H1 (cell line): ENCODE measurements at regions not wholly inside any gene's neighbourhood (a gene's known extent, or its start where the extent isn't known, plus 50 kb on each side); places are given as distances from the start of the nearest gene placed in this dataset.
A peak's percentile ranks its signal among the peaks of the same experiment; 100 is the strongest.

Source experiments
- CHD1 ChIP-seq: IDR thresholded peaks from 2 replicates; pipeline ENCODE4 v1.6.1; 2012; ENCODE audit warnings: low read depth, low read length, improper control_type of control experiment
- CHD2 ChIP-seq: IDR thresholded peaks from 2 replicates; pipeline ENCODE4 v1.6.1; 2012; ENCODE audit warnings: low read length, improper control_type of control experiment
- CREB1 ChIP-seq: IDR thresholded peaks from 2 replicates; pipeline ENCODE4 v1.6.1; 2012; ENCODE audit warnings: inconsistent platforms
- GTF2F1 ChIP-seq: IDR thresholded peaks from 2 replicates; pipeline ENCODE4 v1.6.1; 2012; ENCODE audit warnings: low read depth, low read length, improper control_type of control experiment, borderline replicate concordance
- HDAC6 ChIP-seq: IDR thresholded peaks from one replicate; pipeline ENCODE4 v1.7.1; 2012; ENCODE audit warnings: low read depth, mild to moderate bottlenecking, inconsistent platforms, low read length, moderate library complexity
- JUN ChIP-seq: IDR thresholded peaks from 2 replicates; pipeline ENCODE4 v1.6.1; 2011; ENCODE audit warnings: low read depth, mild to moderate bottlenecking, improper control_type of control experiment, low read length
- KDM5A ChIP-seq: fragments of 200-600 bp; IDR thresholded peaks from 2 replicates; pipeline ENCODE4 v1.7.1; 2012; ENCODE audit warnings: mild to moderate bottlenecking, low read length, inconsistent platforms, mixed read lengths
- PHF8 ChIP-seq: fragments of 200-600 bp; sonication (generic); conservative IDR thresholded peaks from 2 replicates; pipeline ENCODE4 v1.7.1; 2012; ENCODE audit warnings: low read depth, mild to moderate bottlenecking, inconsistent platforms, low read length, moderate library complexity
- RXRA ChIP-seq: IDR thresholded peaks from 2 replicates; pipeline ENCODE4 v1.6.1; 2011; ENCODE audit warnings: low read depth, mild to moderate bottlenecking, low read length, moderate library complexity; ENCODE audit not compliant: insufficient read depth
- SAP30 ChIP-seq: fragments of 300-600 bp; sonication (generic); IDR thresholded peaks from 2 replicates; pipeline ENCODE4 v1.7.1; 2012; ENCODE audit warnings: low read length, moderate library complexity, mild to moderate bottlenecking, inconsistent platforms; ENCODE audit not compliant: insufficient read depth, insufficient replicate concordance
- SP4 ChIP-seq: IDR thresholded peaks from 2 replicates; pipeline ENCODE4 v1.6.1; 2012; ENCODE audit warnings: low read length, inconsistent platforms
- SRF ChIP-seq: IDR thresholded peaks from 2 replicates; pipeline ENCODE4 v1.6.1; 2011; ENCODE audit warnings: mild to moderate bottlenecking, low read depth, low read length, moderate library complexity
- TAF7 ChIP-seq: optimal IDR thresholded peaks from 2 replicates; pipeline ENCODE3; 2011; ENCODE audit warnings: low read depth, mild to moderate bottlenecking, inconsistent platforms, low read length, moderate library complexity, borderline replicate concordance
- TEAD4 ChIP-seq: IDR thresholded peaks from 2 replicates; pipeline ENCODE4 v1.6.1; 2012; ENCODE audit warnings: low read depth, low read length, inconsistent platforms, mixed read lengths
- TF ChIP-seq, protein P1 (sequence below): IDR thresholded peaks from 2 replicates; pipeline ENCODE4 v1.6.1; 2011; ENCODE audit warnings: low read depth, mild to moderate bottlenecking, low read length; ENCODE audit not compliant: insufficient read depth
- TF ChIP-seq, protein P2 (sequence below): IDR thresholded peaks from 2 replicates; pipeline ENCODE4 v1.6.1; 2012; ENCODE audit warnings: inconsistent platforms

- TF ChIP-seq, protein P1, sequence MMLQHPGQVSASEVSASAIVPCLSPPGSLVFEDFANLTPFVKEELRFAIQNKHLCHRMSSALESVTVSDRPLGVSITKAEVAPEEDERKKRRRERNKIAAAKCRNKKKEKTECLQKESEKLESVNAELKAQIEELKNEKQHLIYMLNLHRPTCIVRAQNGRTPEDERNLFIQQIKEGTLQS: no peak
- TF ChIP-seq TEAD4 (peak; percentile 68), HDAC6 (no peak), GTF2F1 (no peak), CHD2 (no peak), SAP30 (no peak), CHD1 (no peak), KDM5A (no peak), RXRA (no peak), JUN (no peak), SP4 (no peak), PHF8 (peak; percentile 38; the same call in 1 of the 2 replicates), CREB1 (0 out of 2 replicates have a peak, but pooled peaks have one; percentile 28), TAF7 (no peak), SRF (no peak)
- TF ChIP-seq, protein P2, sequence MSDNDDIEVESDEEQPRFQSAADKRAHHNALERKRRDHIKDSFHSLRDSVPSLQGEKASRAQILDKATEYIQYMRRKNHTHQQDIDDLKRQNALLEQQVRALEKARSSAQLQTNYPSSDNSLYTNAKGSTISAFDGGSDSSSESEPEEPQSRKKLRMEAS: no peak
Measured at GRCh38 chr6:27188061-27188884, 59.2 kb upstream of the PRSS16 start (continued).
